NT2/D1 (cell line): ENCODE measurements at regions not wholly inside any gene's neighbourhood (a gene's known extent, or its start where the extent isn't known, plus 50 kb on each side); places are given as distances from the start of the nearest gene placed in this dataset.

ENCODE experiments used
- DNase-seq: peaks from one replicate; pipeline ENCODE4 v3.0.0-alpha.2; 2011; ENCODE audit warnings: low read depth, low spot score
- H3K27me3 ChIP-seq: 2 replicates; pipeline ENCODE4 v1.6.0; 2011; ENCODE audit warnings: mild to moderate bottlenecking; ENCODE audit not compliant: insufficient read length, insufficient read depth
- H3K36me3 ChIP-seq: 2 replicates; pipeline ENCODE4 v1.6.1; 2011; ENCODE audit warnings: mild to moderate bottlenecking, low read length, mixed read lengths; ENCODE audit not compliant: insufficient read depth, insufficient read length
- H3K4me1 ChIP-seq: 2 replicates; pipeline ENCODE4 v1.5.1; 2011; ENCODE audit not compliant: insufficient read depth, insufficient read length
- H3K4me3 ChIP-seq: 2 replicates; pipeline ENCODE4 v1.5.1; 2011; ENCODE audit warnings: low read depth; ENCODE audit not compliant: insufficient read length
- H3K9ac ChIP-seq: 2 replicates; pipeline ENCODE4 v1.6.0; 2011; ENCODE audit warnings: low read depth; ENCODE audit not compliant: insufficient read length
- H3K9me3 ChIP-seq: 2 replicates; pipeline ENCODE4 v1.5.1; 2011; ENCODE audit warnings: mild to moderate bottlenecking, low read length; ENCODE audit not compliant: insufficient read depth
- SUZ12 ChIP-seq: IDR thresholded peaks from 2 replicates; pipeline ENCODE4 v1.6.1; 2011; ENCODE audit not compliant: insufficient read length, insufficient read depth; ENCODE audit errors: extremely low read depth
- YY1 ChIP-seq: IDR thresholded peaks from 2 replicates; pipeline ENCODE4 v1.6.1; 2011; ENCODE audit not compliant: insufficient read length, insufficient read depth
- ZNF274 ChIP-seq: IDR thresholded peaks from 2 replicates; pipeline ENCODE4 v1.6.1; 2011; ENCODE audit warnings: mild to moderate bottlenecking, low read depth, low read length

- H3K9me3 ChIP-seq = no peaks in the 10 kb centered on the region
- TF ChIP-seq YY1 (no peak), ZNF274 (no peak), SUZ12 (no peak)
- H3K9ac ChIP-seq = no peak overlapping the region
- no peaks in the 10 kb centered on the region for H3K27me3 ChIP-seq
- no peak overlapping the region for H3K4me3 ChIP-seq
- no peaks in the 10 kb centered on the region for H3K4me1 ChIP-seq
- no peak for DNase-seq
- no peaks in the 10 kb centered on the region for H3K36me3 ChIP-seq
Measured at GRCh38 chr12:19074700-19075099, 54.8 kb upstream of the PLEKHA5 start.

DNA sequence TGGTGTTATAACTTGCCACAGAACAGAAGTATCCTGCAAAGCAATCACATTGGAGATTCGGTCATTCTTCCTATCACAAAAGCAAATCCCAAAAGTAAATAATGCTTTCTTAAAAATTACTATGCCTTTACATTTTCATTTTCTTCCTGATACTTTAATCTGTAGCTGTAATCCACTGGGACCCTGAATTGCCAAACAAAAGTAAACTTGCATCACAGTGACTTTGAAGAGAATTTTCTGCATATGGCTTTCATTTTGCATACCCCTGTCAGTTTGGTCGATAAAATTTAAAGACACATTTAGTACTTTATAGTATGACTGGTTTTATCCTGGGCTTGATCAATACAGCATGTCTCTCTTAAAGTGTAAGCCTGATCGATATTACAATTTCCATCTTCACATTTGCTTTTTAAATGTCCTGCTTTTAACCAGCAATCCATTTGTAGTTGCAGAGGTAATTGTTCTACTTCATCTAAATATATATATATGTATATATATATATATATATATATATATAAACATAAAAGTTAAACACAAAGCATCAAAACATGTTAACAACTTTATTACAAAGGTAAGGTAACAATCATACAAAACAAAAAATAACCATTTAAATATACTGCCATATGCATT, 53.7 kb upstream of the PLEKHA5 start:
- DNase-seq = no peak
- Histone ChIP-seq H3K4me3 (no peak overlapping the region), H3K27me3 (no peaks in the 10 kb centered on the region), H3K36me3 (no peaks in the 10 kb centered on the region), H3K4me1 (no peaks in the 10 kb centered on the region), H3K9ac (no peak overlapping the region), H3K9me3 (no peaks in the 10 kb centered on the region)
- TF ChIP-seq SUZ12 (no peak), YY1 (no peak), ZNF274 (no peak)
